ENCODE measurements at regions not wholly inside any gene's neighbourhood (a gene's known extent, or its start where the extent isn't known, plus 50 kb on each side); places are given as distances from the start of the nearest gene placed in this dataset.

DNA sequence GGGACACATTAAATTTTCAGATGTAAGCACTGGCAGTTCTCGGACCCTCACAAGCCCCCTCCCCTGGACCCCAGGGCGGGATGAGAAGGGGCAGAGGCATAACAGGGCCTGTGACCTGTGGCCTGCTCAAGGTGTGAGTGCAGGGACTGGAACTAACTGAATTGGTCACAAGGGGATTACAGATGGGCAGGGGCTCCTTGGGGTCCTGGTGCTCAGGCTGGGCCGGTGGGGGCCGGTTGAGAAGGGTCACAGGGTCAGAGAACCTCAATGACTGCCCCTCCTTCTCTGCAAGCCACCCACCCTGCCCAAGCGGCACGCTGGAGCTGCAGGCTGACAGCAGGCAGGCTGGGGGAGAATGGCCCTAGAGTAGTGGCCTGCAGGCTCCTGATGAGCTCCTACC lies 80.8 kb upstream of the PCBD1 start:
- TF ChIP-seq, protein P1, sequence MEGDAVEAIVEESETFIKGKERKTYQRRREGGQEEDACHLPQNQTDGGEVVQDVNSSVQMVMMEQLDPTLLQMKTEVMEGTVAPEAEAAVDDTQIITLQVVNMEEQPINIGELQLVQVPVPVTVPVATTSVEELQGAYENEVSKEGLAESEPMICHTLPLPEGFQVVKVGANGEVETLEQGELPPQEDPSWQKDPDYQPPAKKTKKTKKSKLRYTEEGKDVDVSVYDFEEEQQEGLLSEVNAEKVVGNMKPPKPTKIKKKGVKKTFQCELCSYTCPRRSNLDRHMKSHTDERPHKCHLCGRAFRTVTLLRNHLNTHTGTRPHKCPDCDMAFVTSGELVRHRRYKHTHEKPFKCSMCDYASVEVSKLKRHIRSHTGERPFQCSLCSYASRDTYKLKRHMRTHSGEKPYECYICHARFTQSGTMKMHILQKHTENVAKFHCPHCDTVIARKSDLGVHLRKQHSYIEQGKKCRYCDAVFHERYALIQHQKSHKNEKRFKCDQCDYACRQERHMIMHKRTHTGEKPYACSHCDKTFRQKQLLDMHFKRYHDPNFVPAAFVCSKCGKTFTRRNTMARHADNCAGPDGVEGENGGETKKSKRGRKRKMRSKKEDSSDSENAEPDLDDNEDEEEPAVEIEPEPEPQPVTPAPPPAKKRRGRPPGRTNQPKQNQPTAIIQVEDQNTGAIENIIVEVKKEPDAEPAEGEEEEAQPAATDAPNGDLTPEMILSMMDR (IDR thresholded peaks at IDR 0.05) = no peak
- TF ChIP-seq POLR2A (IDR thresholded peaks at IDR 0.05) = no peak

Data from thyroid gland (tissue), 4 donors.